IMR-90 (cell line): ENCODE measurements at regions not wholly inside any gene's neighbourhood (a gene's known extent, or its start where the extent isn't known, plus 50 kb on each side); places are given as distances from the start of the nearest gene placed in this dataset.

Experiments used
- ATAC-seq: fragments of 200-7000 bp; cut with Tn5 transposase; 2 replicates; pipeline ENCODE4 v1.9.1; 2020; ENCODE audit warnings: low read depth, mild to moderate bottlenecking, moderate library complexity
- BruUV-seq: library from RNA; stranded (reverse); fragments of 400-500 nt; replicated peaks from 2 replicates; lab custom pipeline; 2021; lab: Mats Ljungman, UMichigan
- CTCF ChIA-PET: fragments of 300-600 bp; formaldehyde crosslinking; extraction: SDS; loops from one replicate; lab custom pipeline; 2021; ENCODE audit warnings: antibody characterized with exemption; lab: Yijun Ruan, JAX
- POLR2A ChIA-PET: fragments of 300-600 bp; sonication (Branson Sonifier 250); formaldehyde crosslinking; loops from one replicate; lab custom pipeline; 2022; ENCODE audit warnings: antibody characterized with exemption; ENCODE audit not compliant: unreplicated experiment; lab: Charles Lee
- DNase-seq: peaks from one replicate; pipeline ENCODE4 v3.0.0; 2013
- H2AFZ ChIP-seq: replicated peaks from 2 replicates; pipeline ENCODE3; 2013; ENCODE audit warnings: low read length, mild to moderate bottlenecking; ENCODE audit not compliant: poor library complexity
- H2AK5ac ChIP-seq: 2 replicates; pipeline ENCODE4 v1.6.1; 2013; ENCODE audit warnings: low read depth, low read length, inconsistent platforms
- H2AK9ac ChIP-seq: replicated peaks from 2 replicates; pipeline ENCODE3; 2013; ENCODE audit warnings: mild to moderate bottlenecking, low read depth, low read length, moderate library complexity; ENCODE audit not compliant: poor library complexity
- H2BK120ac ChIP-seq: 2 replicates; pipeline ENCODE4 v1.6.1; 2013; ENCODE audit warnings: low read depth, low read length, inconsistent platforms
- H2BK15ac ChIP-seq: 3 replicates; pipeline ENCODE4 v1.6.1; 2013; ENCODE audit warnings: low read depth, low read length, inconsistent platforms
- H2BK20ac ChIP-seq: 2 replicates; pipeline ENCODE4 v1.6.1; 2013; ENCODE audit warnings: low read depth, mild to moderate bottlenecking, inconsistent platforms, low read length, moderate library complexity
- H2BK5ac ChIP-seq: 2 replicates; pipeline ENCODE4 v1.6.1; 2013; ENCODE audit warnings: mild to moderate bottlenecking, low read depth, low read length, inconsistent platforms; ENCODE audit not compliant: poor library complexity, severe bottlenecking
- H3K14ac ChIP-seq: replicated peaks from 2 replicates; pipeline ENCODE4 v1.6.1; 2013; ENCODE audit warnings: low read depth, low read length, inconsistent platforms
- H3K18ac ChIP-seq: 2 replicates; pipeline ENCODE4 v1.6.1; 2013; ENCODE audit warnings: low read depth, low read length, control low read depth
- H3K23ac ChIP-seq: 2 replicates; pipeline ENCODE4 v1.6.1; 2013; ENCODE audit warnings: low read depth, low read length, inconsistent platforms
- H3K27ac ChIP-seq: 2 replicates; pipeline ENCODE4 v1.5.1; 2013; ENCODE audit warnings: mild to moderate bottlenecking, control low read depth, low read length; ENCODE audit not compliant: insufficient read depth
- H3K27me3 ChIP-seq: 2 replicates; pipeline ENCODE4 v1.6.1; 2013; ENCODE audit warnings: low read length; ENCODE audit not compliant: control insufficient read depth, insufficient read depth
- H3K36me3 ChIP-seq: 2 replicates; pipeline ENCODE4 v1.6.1; 2013; ENCODE audit warnings: low read length, mixed read lengths; ENCODE audit not compliant: control insufficient read depth, insufficient read depth
- H3K4ac ChIP-seq: 2 replicates; pipeline ENCODE4 v1.6.1; 2013; ENCODE audit warnings: low read depth, low read length, inconsistent platforms
- H3K4me1 ChIP-seq: 2 replicates; pipeline ENCODE4 v1.6.1; 2013; ENCODE audit warnings: low read length, mixed read lengths; ENCODE audit not compliant: control insufficient read depth, insufficient read depth
- H3K4me2 ChIP-seq: 2 replicates; pipeline ENCODE4 v1.6.1; 2013; ENCODE audit warnings: low read depth, mild to moderate bottlenecking, control low read depth, low read length, moderate library complexity
- H3K4me3 ChIP-seq: 2 replicates; pipeline ENCODE4 v1.5.1; 2013; ENCODE audit warnings: low read depth, mild to moderate bottlenecking, control low read depth, low read length, moderate library complexity; ENCODE audit not compliant: insufficient read depth
- H3K56ac ChIP-seq: 2 replicates; pipeline ENCODE4 v1.6.1; 2013; ENCODE audit warnings: low read length, inconsistent platforms; ENCODE audit not compliant: insufficient read depth; ENCODE audit errors: extremely low read depth
- H3K79me1 ChIP-seq, 2 experiments: 2 replicates each; pipeline ENCODE4 v1.6.1; 2013; ENCODE audit warnings: low read length in 2 of 2, inconsistent platforms in 1 of 2, low read depth in 1 of 2
- H3K9ac ChIP-seq: 2 replicates; pipeline ENCODE4 v1.6.1; 2013; ENCODE audit warnings: low read depth, low read length, control low read depth
- H3K9me1 ChIP-seq: 2 replicates; pipeline ENCODE4 v1.6.1; 2013; ENCODE audit warnings: low read length, inconsistent platforms; ENCODE audit not compliant: insufficient read depth
- H3K9me3 ChIP-seq: 2 replicates; pipeline ENCODE4 v1.6.1; 2013; ENCODE audit warnings: low read length; ENCODE audit not compliant: control insufficient read depth, insufficient read depth
- H4K20me1 ChIP-seq: 2 replicates; pipeline ENCODE4 v1.6.1; 2013; ENCODE audit warnings: low read length, inconsistent platforms; ENCODE audit not compliant: insufficient read depth
- H4K5ac ChIP-seq: 2 replicates; pipeline ENCODE4 v1.6.1; 2013; ENCODE audit warnings: mild to moderate bottlenecking, low read depth, low read length, control low read depth
- H4K8ac ChIP-seq, 2 experiments: 2 replicates each; pipeline ENCODE4 v1.6.1; 2013; ENCODE audit warnings: low read depth in 2 of 2, low read length in 2 of 2, control low read depth in 1 of 2, inconsistent platforms in 1 of 2
- H4K91ac ChIP-seq: 2 replicates; pipeline ENCODE4 v1.6.1; 2013; ENCODE audit warnings: low read depth, low read length, inconsistent platforms; ENCODE audit not compliant: insufficient read depth
- BHLHE40 ChIP-seq: fragments of 150-350 bp; IDR thresholded peaks from 2 replicates; pipeline ENCODE4 v1.6.1; 2016; ENCODE audit warnings: mild to moderate bottlenecking, low read depth, low read length
- CHD1 ChIP-seq: IDR thresholded peaks from 2 replicates; pipeline ENCODE4 v1.6.1; 2012; ENCODE audit warnings: low read depth, low read length, improper control_type of control experiment
- CTCF ChIP-seq: conservative IDR thresholded peaks from 2 replicates; pipeline ENCODE4 v1.5.1; 2012; ENCODE audit warnings: mild to moderate bottlenecking, low read depth, low read length, improper control_type of control experiment
- ELK1 ChIP-seq: fragments of 150-350 bp; IDR thresholded peaks from 2 replicates; pipeline ENCODE4 v1.6.1; 2016; ENCODE audit warnings: low read depth, mild to moderate bottlenecking, low read length, moderate library complexity, borderline replicate concordance
- FOS ChIP-seq: fragments of 150-350 bp; IDR thresholded peaks from 2 replicates; pipeline ENCODE4 v1.6.1; 2016; ENCODE audit warnings: low read depth, low read length
- MAFK ChIP-seq: IDR thresholded peaks from 2 replicates; pipeline ENCODE4 v1.6.1; 2012; ENCODE audit warnings: low read depth, low read length, improper control_type of control experiment
- MAZ ChIP-seq: IDR thresholded peaks from 2 replicates; pipeline ENCODE4 v1.6.1; 2012; ENCODE audit warnings: low read depth, mild to moderate bottlenecking, low read length, improper control_type of control experiment, moderate library complexity, borderline replicate concordance
- NFE2L2 ChIP-seq: fragments of 150-350 bp; IDR thresholded peaks from 2 replicates; pipeline ENCODE4 v1.6.1; 2016; ENCODE audit warnings: low read depth, mild to moderate bottlenecking, low read length
- POLR2A ChIP-seq: IDR thresholded peaks from 2 replicates; pipeline ENCODE4 v1.6.1; 2012; ENCODE audit warnings: mild to moderate bottlenecking, low read depth, low read length
- RAD21 ChIP-seq: IDR thresholded peaks from 2 replicates; pipeline ENCODE4 v1.6.1; 2012; ENCODE audit warnings: low read length, improper control_type of control experiment
- RFX5 ChIP-seq: IDR thresholded peaks from 2 replicates; pipeline ENCODE4 v1.8.0; 2012; ENCODE audit warnings: low read depth, mild to moderate bottlenecking, low read length, moderate library complexity
- SMC3 ChIP-seq: fragments of 150-350 bp; IDR thresholded peaks from 2 replicates; pipeline ENCODE4 v1.6.1; 2016; ENCODE audit warnings: low read depth, mild to moderate bottlenecking, antibody characterized with exemption, low read length, moderate library complexity
- USF2 ChIP-seq: fragments of 150-350 bp; IDR thresholded peaks from 2 replicates; pipeline ENCODE4 v1.6.1; 2017; ENCODE audit warnings: mild to moderate bottlenecking, antibody characterized with exemption, low read length, low read depth
- WGBS, 2 experiments: methylation state at CpG; one replicate each; pipeline versions ENCODE4 v1.1.5 to v1.1.7; 2013; ENCODE audit warnings: missing lambda C conversion rate in 2 of 2; ENCODE audit not compliant: insufficient read length in 1 of 2; ENCODE audit errors: extremely low coverage in 2 of 2; 5-methylcytosine and 5-hydroxymethylcytosine counted together
- dilution Hi-C: fragments of 300-500 bp; cut with HindIII; formaldehyde crosslinking; loops from one replicate; pipeline ENCODE4 v1.14.3; 2018; ENCODE audit warnings: low sequenced_read_pairs; ENCODE audit not compliant: unreplicated experiment
- in situ Hi-C: fragments of 300-500 bp; cut with MboI; formaldehyde crosslinking; loops from 3 replicates; pipeline ENCODE4 v1.14.3; 2019; ENCODE audit warnings: low sequenced_read_pairs, inconsistent platforms, mixed read lengths
- intact Hi-C: fragments of 100-400 bp; cut with micrococcal nuclease; formaldehyde crosslinking; loops from 2 replicates; pipeline ENCODE4 v1.10.0; 2022

GRCh38 chr9:90002397-90003271, 397.8 kb downstream of the GADD45G start:
- H4K91ac ChIP-seq = no peak overlapping the region
- no peak overlapping the region for H3K27ac ChIP-seq
- TF ChIP-seq RFX5 (no peak), ELK1 (no peak), BHLHE40 (no peak), NFE2L2 (no peak), POLR2A (no peak), FOS (no peak), MAFK (no peak), SMC3 (no peak), RAD21 (no peak), CHD1 (no peak), MAZ (no peak), USF2 (no peak), CTCF (no peak)
- no peaks in the 10 kb centered on the region for H3K36me3 ChIP-seq
- no peak overlapping the region for H3K4ac ChIP-seq
- no TSS peak for BruUV-seq
- H2AFZ ChIP-seq = no peak overlapping the region
- no peaks in the 10 kb centered on the region for H3K79me1 ChIP-seq
- no peaks in the 10 kb centered on the region for H3K27me3 ChIP-seq
- H3K4me2 ChIP-seq = no peak overlapping the region
- ChIA-PET POLR2A (no interaction called here), CTCF (no interaction called here)
- H4K8ac ChIP-seq = no peak overlapping the region
- intact Hi-C loops = no loop called here
- H3K9me3 ChIP-seq = peaks cover 2% of the 10 kb centered on the region; the same call in 1 of the 2 replicates
- no peak overlapping the region for H2BK5ac ChIP-seq
- no peak overlapping the region for H3K23ac ChIP-seq
- H2AK9ac ChIP-seq = no peak overlapping the region
- no peak overlapping the region for H4K5ac ChIP-seq
- H2BK20ac ChIP-seq = no peak overlapping the region
- no peaks in the 10 kb centered on the region for H4K20me1 ChIP-seq
- H2BK15ac ChIP-seq = no peak overlapping the region
- no peak overlapping the region for H3K56ac ChIP-seq
- in situ Hi-C loops = no loop called here
- dilution Hi-C loops = no loop called here
- peaks cover 7% of the 10 kb centered on the region; the same call in 1 of the 2 replicates for H3K4me1 ChIP-seq
- no peak overlapping the region for H2BK120ac ChIP-seq
- 49% methylated on average over 3 of the region's 9 CpGs; no CpG with 5 or more reads in 1 of the 2 experiments for WGBS, 2 experiments
- H3K4me3 ChIP-seq = no peak overlapping the region
- ATAC-seq (no peak), DNase-seq (no peak)
- no peak overlapping the region for H2AK5ac ChIP-seq
- H3K18ac ChIP-seq = no peak overlapping the region
- no peak overlapping the region for H3K14ac ChIP-seq
- no peaks in the 10 kb centered on the region for H3K9me1 ChIP-seq
- no peak overlapping the region for H3K9ac ChIP-seq
